Activated naive CD4-positive, alpha-beta T cell treated with anti-CD3 and anti-CD28 coated beads, Interleukin-2, amount 50 U/mL, for 72 hours (primary cell): ENCODE measurements at regions not wholly inside any gene's neighbourhood (a gene's known extent, or its start where the extent isn't known, plus 50 kb on each side); places are given as distances from the start of the nearest gene placed in this dataset.

Experiments
- ATAC-seq, 2 donors: fragments of 150-1000 bp; cut with Tn5 transposase; 2 replicates each; pipeline ENCODE4 v1.10.0; 2021; ENCODE audit warnings: mild to moderate bottlenecking in 2 of 2, moderate library complexity in 2 of 2
- DNase-seq, 2 donors: peaks; one replicate each; pipeline ENCODE4 v3.0.0; 2021 to 2022; ENCODE audit warnings: low spot score in 2 of 2
- H3K27ac Mint-ChIP-seq, 2 donors: one replicate each; pipeline ENCODE4 v1.8.0; 2022; ENCODE audit warnings: mild to moderate bottlenecking in 2 of 2, mixed read lengths in 2 of 2
- H3K36me3 Mint-ChIP-seq, 2 donors: one replicate each; pipeline ENCODE4 v1.8.0; 2022; ENCODE audit warnings: mixed read lengths in 2 of 2
- H3K9me3 Mint-ChIP-seq, 2 donors: one replicate each; pipeline ENCODE4 v1.8.0; 2022; ENCODE audit warnings: mixed read lengths in 2 of 2

GRCh38 chr5:33227247-33227646, 213.5 kb upstream of the TARS1 start:
- no peak for ATAC-seq
- Mint-ChIP-seq H3K27ac (no peak overlapping the region), H3K36me3 (no peaks in the 10 kb centered on the region), H3K9me3 (peaks cover 18 to 19% of the 10 kb centered on the region in 2 donors)
- DNase-seq, result no peak

GRCh38 chr5:33227746-33228145, 213.0 kb upstream of the TARS1 start:
- DNase-seq, result no peak
- Mint-ChIP-seq H3K27ac (no peak overlapping the region), H3K36me3 (no peaks in the 10 kb centered on the region), H3K9me3 (peaks cover 18 to 19% of the 10 kb centered on the region in 2 donors)
- ATAC-seq, result no peak

GRCh38 chr5:33228149-33228548, 212.6 kb upstream of the TARS1 start:
- ATAC-seq, result no peak
- peaks cover 18 to 19% of the 10 kb centered on the region in 2 donors for H3K9me3 Mint-ChIP-seq
- H3K36me3 Mint-ChIP-seq, result no peaks in the 10 kb centered on the region
- DNase-seq, result no peak
- no peak overlapping the region for H3K27ac Mint-ChIP-seq

GRCh38 chr5:33229216-33229615, 211.5 kb upstream of the TARS1 start:
- Mint-ChIP-seq H3K36me3 (no peaks in the 10 kb centered on the region), H3K9me3 (peaks cover 18 to 19% of the 10 kb centered on the region in 2 donors), H3K27ac (no peak overlapping the region)
- DNase-seq (no peak), ATAC-seq (no peak)

GRCh38 chr5:33230467-33231078, 210.2 kb upstream of the TARS1 start:
- Mint-ChIP-seq H3K9me3 (peaks cover 14% of the 10 kb centered on the region in 2 donors), H3K27ac (no peak overlapping the region), H3K36me3 (no peaks in the 10 kb centered on the region)
- ATAC-seq (no peak), DNase-seq (no peak)

- DNase-seq, result no peak
- H3K36me3 Mint-ChIP-seq, result no peaks in the 10 kb centered on the region
- peaks cover 7 to 9% of the 10 kb centered on the region in 2 donors for H3K9me3 Mint-ChIP-seq
- ATAC-seq, result no peak
- no peak overlapping the region for H3K27ac Mint-ChIP-seq
Observed at GRCh38 chr5:33231214-33231710, 209.5 kb upstream of the TARS1 start.

GRCh38 chr5:33231935-33232334, 208.8 kb upstream of the TARS1 start:
- ATAC-seq, result no peak
- no peaks in the 10 kb centered on the region for H3K36me3 Mint-ChIP-seq
- no peak overlapping the region for H3K27ac Mint-ChIP-seq
- no peak for DNase-seq
- H3K9me3 Mint-ChIP-seq, result peaks cover 6 to 7% of the 10 kb centered on the region in 2 donors

GRCh38 chr5:33232731-33233505, 207.8 kb upstream of the TARS1 start:
- no peak for DNase-seq
- Mint-ChIP-seq H3K9me3 (no peaks in the 10 kb centered on the region), H3K36me3 (no peaks in the 10 kb centered on the region)

GRCh38 chr5:33235304-33235703, 205.5 kb upstream of the TARS1 start:
- Mint-ChIP-seq H3K9me3 (no peaks in the 10 kb centered on the region), H3K27ac (no peak overlapping the region), H3K36me3 (no peaks in the 10 kb centered on the region)
- no peak for DNase-seq
- no peak for ATAC-seq

More at GRCh38 chr5:33232731-33233505, 207.8 kb upstream of the TARS1 start:
- ATAC-seq, result no peak
- H3K27ac Mint-ChIP-seq, result no peak overlapping the region

- ATAC-seq, result peak in 1 of 2 donors; percentile 16
- H3K27ac Mint-ChIP-seq, result no peak overlapping the region
- H3K36me3 Mint-ChIP-seq, result no peaks in the 10 kb centered on the region
- DNase-seq, result no peak
- no peaks in the 10 kb centered on the region for H3K9me3 Mint-ChIP-seq
Observed at GRCh38 chr5:33235824-33236223, 204.9 kb upstream of the TARS1 start.

GRCh38 chr5:33237471-33237870, 203.3 kb upstream of the TARS1 start:
- DNase-seq (no peak), ATAC-seq (peak in 1 of 2 donors; percentile 11)
- Mint-ChIP-seq H3K36me3 (no peaks in the 10 kb centered on the region), H3K9me3 (no peaks in the 10 kb centered on the region), H3K27ac (no peak overlapping the region)

- DNase-seq (no peak), ATAC-seq (no peak)
- Mint-ChIP-seq H3K9me3 (no peaks in the 10 kb centered on the region), H3K27ac (no peak overlapping the region), H3K36me3 (no peaks in the 10 kb centered on the region)
Observed at GRCh38 chr5:33238826-33239695, 201.7 kb upstream of the TARS1 start.

- Mint-ChIP-seq H3K36me3 (no peaks in the 10 kb centered on the region), H3K9me3 (no peaks in the 10 kb centered on the region), H3K27ac (no peak overlapping the region)
- DNase-seq (no peak), ATAC-seq (no peak)
Observed at GRCh38 chr5:33240558-33240957, 200.2 kb upstream of the TARS1 start.

GRCh38 chr5:33241802-33242201, 199.0 kb upstream of the TARS1 start:
- Mint-ChIP-seq H3K36me3 (no peaks in the 10 kb centered on the region), H3K27ac (no peak overlapping the region), H3K9me3 (no peaks in the 10 kb centered on the region)
- no peak for ATAC-seq
- no peak for DNase-seq

- no peak for ATAC-seq
- H3K27ac Mint-ChIP-seq, result no peak overlapping the region
- H3K9me3 Mint-ChIP-seq, result no peaks in the 10 kb centered on the region
Observed at GRCh38 chr5:33242277-33242676, 198.5 kb upstream of the TARS1 start.

GRCh38 chr5:33244441-33245150, 196.2 kb upstream of the TARS1 start:
- no peak overlapping the region for H3K27ac Mint-ChIP-seq
- H3K36me3 Mint-ChIP-seq, result no peaks in the 10 kb centered on the region
- DNase-seq (no peak), ATAC-seq (no peak)
- no peaks in the 10 kb centered on the region for H3K9me3 Mint-ChIP-seq

More at GRCh38 chr5:33242277-33242676, 198.5 kb upstream of the TARS1 start:
- no peaks in the 10 kb centered on the region for H3K36me3 Mint-ChIP-seq
- DNase-seq, result no peak
